Uterus (tissue), 2 donors: ENCODE measurements at regions not wholly inside any gene's neighbourhood (a gene's known extent, or its start where the extent isn't known, plus 50 kb on each side); places are given as distances from the start of the nearest gene placed in this dataset.

Source experiments
- CTCF ChIP-seq, 4 experiments: fragments of 200-600 bp in 2 of 4; fragments of 450-650 bp in 2 of 4; sonication (generic) in 2 of 4; IDR thresholded peaks; one replicate each; pipeline ENCODE4 v1.5.1; 2016 to 2019; ENCODE audit warnings: antibody characterized with exemption in 4 of 4, mild to moderate bottlenecking in 2 of 4, moderate library complexity in 1 of 4
- POLR2A ChIP-seq, 2 donors: fragments of 450-650 bp; IDR thresholded peaks; one replicate each; pipeline ENCODE4 v1.6.1; 2016; ENCODE audit warnings: antibody characterized with exemption in 2 of 2, mild to moderate bottlenecking in 1 of 2, moderate library complexity in 1 of 2

- TF ChIP-seq CTCF (IDR thresholded peaks at IDR 0.05) (no peak), POLR2A (IDR thresholded peaks at IDR 0.05) (no peak)
Measured at GRCh38 chr2:117411983-117412382, 402.5 kb upstream of the DDX18 start.
